DMS 273 treated with DMSO at 0.1 percent for 48 hours (cell line): ENCODE measurements at regions not wholly inside any gene's neighbourhood (a gene's known extent, or its start where the extent isn't known, plus 50 kb on each side); places are given as distances from the start of the nearest gene placed in this dataset.
A peak's percentile ranks its signal among the peaks of the same experiment; 100 is the strongest.

ENCODE experiments used
- DNase-seq: peaks from one replicate; lab custom pipeline; 2025; lab: John Stamatoyannopoulos, UW

DNA sequence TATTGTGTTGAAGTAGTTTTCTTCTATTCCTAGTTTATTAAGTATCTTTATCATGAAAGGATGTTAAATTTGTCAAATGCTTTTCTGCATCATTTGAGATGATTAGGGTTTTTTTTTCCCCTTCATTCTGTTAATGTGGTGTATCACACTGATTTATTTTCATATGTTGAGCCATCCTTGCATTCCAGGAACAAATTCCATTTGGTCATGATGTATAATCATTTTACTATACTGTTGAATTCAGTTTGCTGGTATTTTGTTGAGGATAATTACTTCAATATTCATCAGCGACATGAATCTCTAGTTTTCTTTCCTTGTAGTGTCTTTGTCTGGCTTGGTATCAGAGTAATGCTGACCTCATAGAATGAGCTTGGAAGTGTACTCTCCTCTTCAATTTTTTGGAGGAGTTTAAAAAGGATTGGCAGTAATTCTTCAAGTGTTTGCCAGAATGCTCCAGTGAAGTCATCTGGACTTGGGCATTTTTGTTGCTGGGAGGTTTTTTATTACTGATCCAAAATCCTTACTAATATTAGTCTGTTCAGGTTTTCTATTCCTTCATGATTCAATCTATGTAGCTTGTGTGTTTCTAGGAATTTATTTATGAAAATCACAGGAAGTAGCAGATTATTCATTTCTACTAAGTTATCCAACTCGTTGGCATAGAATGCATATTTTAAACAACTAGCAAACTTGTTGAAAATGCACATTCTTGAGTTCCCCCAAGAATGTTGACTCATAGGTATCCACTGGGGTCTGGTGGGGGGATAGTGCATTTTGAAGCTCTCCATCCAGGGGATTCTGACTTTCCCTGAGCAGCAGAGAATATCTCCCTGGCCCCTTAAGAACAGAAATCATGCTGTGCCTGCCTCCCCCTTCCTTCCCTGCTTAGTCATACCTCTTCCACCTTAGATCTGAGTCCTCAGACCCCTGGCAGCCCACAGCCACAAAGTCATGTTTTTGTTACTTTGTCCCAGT, 187.1 kb downstream of the BMP7 start:
- DNase-seq: no peak

DNA sequence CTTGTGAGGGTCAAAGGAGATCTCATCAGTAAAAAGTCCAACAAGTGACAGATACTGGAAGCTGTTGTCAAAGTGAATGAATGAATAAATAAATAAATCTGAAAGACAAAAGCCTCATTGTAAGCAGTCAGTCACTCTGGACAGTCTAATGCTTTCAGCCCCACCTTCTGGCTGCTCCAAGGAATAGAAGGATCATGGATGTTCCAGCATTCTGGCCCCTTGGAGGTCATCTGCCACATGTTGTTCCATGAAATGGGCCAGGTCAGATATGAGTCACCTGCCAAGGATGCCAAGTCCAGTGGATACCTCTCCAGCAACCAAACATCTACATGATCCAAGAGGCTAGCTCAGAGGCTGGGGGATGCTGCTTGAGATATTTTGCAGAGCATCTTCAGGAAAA, 185.6 kb downstream of the BMP7 start:
- no peak for DNase-seq

DNA sequence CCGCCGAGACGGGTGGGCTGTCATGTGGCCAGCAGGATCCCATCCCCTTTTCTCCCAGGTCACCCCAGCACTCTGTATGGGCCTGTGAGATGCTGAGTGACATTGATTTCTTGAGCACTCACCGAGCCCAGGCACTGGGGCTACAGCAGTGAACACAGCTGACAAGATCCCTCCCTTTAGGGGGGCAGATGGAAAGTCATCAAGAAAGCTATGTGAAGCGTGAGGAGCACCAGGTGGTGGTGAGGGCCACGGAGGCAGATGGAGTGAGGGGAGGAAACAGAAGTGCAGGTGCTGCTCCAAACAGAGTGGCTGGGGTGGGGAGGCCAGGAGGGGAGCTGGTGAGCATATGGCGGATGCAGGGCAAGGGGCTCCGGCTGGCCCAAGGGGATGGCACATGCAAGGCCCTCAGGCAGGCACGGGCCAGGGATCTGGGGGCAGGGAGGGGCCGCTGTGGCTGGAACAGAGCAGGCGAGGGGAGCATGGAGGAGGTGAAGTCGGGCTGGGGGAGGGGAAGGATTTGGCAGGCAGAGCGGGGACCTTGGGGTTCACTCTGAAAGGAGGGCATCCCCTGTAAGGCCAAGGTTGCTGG, 184.0 kb downstream of the BMP7 start:
- peak; percentile 61 for DNase-seq

- DNase-seq: no peak
Measured at GRCh38 chr20:57083072-57083471, 183.4 kb downstream of the BMP7 start.

DNA sequence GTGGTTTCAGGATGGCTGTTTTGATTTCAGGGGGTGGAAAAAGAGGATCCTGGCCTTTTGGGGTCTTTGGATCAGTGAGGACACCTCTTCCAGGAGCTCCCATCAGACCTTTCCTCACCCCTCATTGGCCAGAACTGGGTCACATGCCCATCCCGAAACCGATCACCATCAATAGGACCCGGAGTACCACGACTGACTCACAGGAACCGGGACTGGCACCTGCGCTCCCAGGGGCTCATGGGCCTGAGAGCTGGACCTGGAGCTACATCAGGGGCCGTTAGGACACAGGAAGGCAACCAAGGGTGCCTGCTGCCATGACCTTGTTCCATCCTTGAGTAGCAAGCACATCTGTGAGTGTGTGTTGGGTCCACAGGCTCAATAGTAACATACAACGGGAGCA, 180.4 kb downstream of the BMP7 start:
- no peak for DNase-seq

GRCh38 chr20:57087102-57087501, 179.3 kb downstream of the BMP7 start:
- no peak for DNase-seq

DNA sequence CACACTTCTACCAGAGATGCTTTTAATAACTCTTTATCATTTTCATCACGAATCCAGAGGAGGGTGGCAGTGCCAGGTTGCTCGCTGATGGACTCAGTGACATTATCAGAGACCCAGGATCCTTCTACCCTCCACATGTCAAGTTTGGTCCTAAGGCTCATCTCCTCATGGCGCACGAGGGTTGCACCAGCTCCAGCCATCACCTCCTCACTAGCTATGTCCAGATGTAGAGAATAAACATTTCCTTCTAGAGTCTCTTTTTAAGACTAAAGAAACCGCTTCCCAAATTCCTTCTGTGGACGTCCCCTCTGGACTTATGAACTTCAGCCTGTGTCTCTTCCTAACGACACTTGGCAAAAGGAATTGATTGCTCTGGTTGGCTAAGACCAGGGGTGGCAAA, 178.7 kb downstream of the BMP7 start:
- no peak for DNase-seq

- no peak for DNase-seq
Measured at GRCh38 chr20:57088436-57088835, 178.0 kb downstream of the BMP7 start.

- DNase-seq: no peak
Measured at GRCh38 chr20:57089699-57090144, 176.7 kb downstream of the BMP7 start.

- DNase-seq: no peak
Measured at GRCh38 chr20:57090590-57091560, 175.6 kb downstream of the BMP7 start.

GRCh38 chr20:57091748-57092111, 174.7 kb downstream of the BMP7 start:
- no peak for DNase-seq

DNA sequence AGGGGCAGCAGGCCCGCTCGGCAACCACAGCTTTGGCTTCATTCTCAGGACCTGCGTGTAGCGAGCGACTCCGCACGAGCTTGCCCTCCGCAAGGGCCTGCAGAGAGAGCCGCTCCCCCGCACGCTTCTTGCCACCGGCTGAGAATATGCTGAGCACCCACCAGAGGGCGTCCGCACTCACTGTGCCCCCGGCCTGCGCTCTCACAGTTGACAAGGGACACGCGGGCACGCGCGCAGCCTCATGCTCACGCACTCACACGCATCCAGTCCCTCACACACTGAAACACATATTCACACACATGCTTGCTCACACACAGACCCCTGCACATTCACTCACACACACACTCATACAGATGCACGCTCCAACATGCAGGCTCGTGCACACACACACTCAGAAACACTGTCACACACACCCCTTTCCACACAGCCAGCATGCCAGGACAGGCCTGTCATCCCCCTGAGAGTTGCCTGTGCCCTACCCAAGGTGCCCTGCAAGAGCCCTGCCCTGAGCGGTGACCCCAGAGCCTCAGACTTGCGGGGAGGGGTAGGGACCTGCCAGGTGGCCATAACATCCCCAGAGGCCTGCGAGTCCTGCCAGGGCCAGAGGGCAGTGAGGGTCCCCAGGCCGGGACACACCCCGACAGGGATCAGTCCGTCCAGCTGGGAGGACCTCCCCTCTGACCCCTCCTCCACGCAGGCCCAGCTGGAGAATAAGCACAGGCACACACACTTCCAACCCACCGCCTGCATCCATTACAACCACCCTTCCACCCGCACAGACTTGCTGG, 174.1 kb downstream of the BMP7 start:
- DNase-seq: no peak

GRCh38 chr20:57092900-57093530, 173.4 kb downstream of the BMP7 start:
- DNase-seq: no peak

GRCh38 chr20:57093766-57094165, 172.7 kb downstream of the BMP7 start:
- DNase-seq: no peak

- no peak for DNase-seq
Measured at GRCh38 chr20:57094252-57094891, 172.1 kb downstream of the BMP7 start.

- no peak for DNase-seq
Measured at GRCh38 chr20:57094991-57095390, 171.4 kb downstream of the BMP7 start.

GRCh38 chr20:57095426-57095825, 171.0 kb downstream of the BMP7 start:
- DNase-seq: no peak

- DNase-seq: no peak
Measured at GRCh38 chr20:57097245-57097915, 169.1 kb downstream of the BMP7 start.

- no peak for DNase-seq
Measured at GRCh38 chr20:57102160-57102559, 164.3 kb downstream of the BMP7 start.

- no peak for DNase-seq
Measured at GRCh38 chr20:57102566-57102965, 163.9 kb downstream of the BMP7 start.
